ENCODE measurements at regions not wholly inside any gene's neighbourhood (a gene's known extent, or its start where the extent isn't known, plus 50 kb on each side); places are given as distances from the start of the nearest gene placed in this dataset.
A peak's percentile ranks its signal among the peaks of the same experiment; 100 is the strongest.

DNA sequence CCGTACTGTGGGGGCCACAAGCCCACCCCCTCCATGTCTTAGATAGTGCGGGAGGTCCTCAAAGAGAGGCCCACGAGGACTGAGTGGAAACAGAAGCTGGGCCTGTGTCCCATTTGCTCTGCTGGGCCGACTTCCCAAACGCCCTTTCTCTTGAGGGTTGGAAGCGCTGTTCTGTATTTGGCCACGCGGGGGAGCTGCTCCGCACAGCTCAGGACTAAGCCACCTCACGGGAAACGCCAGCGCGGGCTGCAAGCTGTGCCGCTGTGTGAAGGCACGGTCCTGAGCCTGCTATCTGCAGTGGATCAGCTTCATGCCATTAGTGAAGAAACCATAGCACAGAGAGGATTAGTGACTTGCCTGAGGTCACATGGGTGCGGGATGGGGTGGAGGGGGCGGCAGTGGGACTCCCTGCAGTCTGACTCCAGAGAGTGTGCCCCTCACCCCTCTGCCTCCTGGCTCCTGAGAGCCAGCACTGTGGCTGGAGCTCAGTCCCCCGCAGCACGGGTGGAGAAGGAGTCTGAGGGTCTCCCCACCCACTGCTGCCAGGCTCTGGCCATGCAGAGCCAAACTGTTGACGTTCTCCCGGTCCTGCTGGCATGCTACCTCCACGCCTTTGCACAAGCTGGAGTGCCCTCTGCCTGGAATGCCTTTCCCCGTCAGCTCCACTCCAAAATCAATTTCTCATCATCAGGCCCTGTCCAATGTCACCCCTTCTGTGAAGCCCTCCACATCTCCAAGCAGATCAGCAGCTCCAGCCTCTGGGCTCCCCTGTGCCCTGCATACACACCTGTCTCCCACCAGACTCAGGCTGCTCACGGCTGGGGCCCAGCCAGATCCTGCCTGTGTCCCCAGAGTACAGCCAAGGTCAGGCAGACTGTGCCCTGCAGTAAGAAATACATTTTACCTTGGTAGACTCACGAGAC is 51.5 kb upstream of the LRRC32 start:
- H3K36me3 ChIP-seq (ENCODE audit: control insufficient read depth, insufficient read depth, low read length) = no peaks in the 10 kb centered on the region
- H3K9me3 ChIP-seq (ENCODE audit: control insufficient read depth, insufficient read depth, low read length) = no peaks in the 10 kb centered on the region
- H3K27me3 ChIP-seq (ENCODE audit: control insufficient read depth, insufficient read depth, low read length) = no peaks in the 10 kb centered on the region
- 17% methylated on average over 25 of the region's 25 CpGs for WGBS (ENCODE audit: insufficient coverage)
- peak; percentile 36 to 95 (median 73) for DNase-seq (ENCODE audit: low read depth in 4 of 6, low spot score in 6 of 6)
- H3K4me3 ChIP-seq (ENCODE audit: low read depth, low read length) = no peak overlapping the region
- peaks cover 11% of the 10 kb centered on the region for H3K4me1 ChIP-seq (ENCODE audit: control insufficient read depth, insufficient read depth, low read length)
- H3K27ac ChIP-seq (ENCODE audit: low read depth, low read length) = no peak overlapping the region

DNA sequence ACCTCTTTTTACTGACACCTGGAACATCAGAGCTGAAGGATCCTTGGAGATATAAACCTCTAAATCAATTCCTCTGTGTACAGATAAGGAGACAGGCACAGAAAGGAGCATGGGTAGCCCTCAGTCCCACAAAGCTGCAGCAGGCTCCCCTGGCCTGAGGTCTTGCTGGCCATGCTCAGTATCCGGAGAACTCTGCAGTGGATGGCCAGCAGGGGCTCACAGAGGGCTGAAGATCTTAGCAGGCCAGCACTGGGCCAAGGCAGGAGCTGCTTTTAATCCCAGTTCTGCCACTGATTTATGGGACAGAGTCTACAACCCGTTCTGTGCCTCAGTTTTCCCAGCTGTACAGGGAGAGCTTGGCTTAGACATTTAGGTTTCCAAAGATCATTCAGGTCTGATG is 52.6 kb upstream of the LRRC32 start:
- no peaks in the 10 kb centered on the region for H3K27me3 ChIP-seq (ENCODE audit: control insufficient read depth, insufficient read depth, low read length)
- WGBS (ENCODE audit: insufficient coverage) = 69% methylated on average over 2 of the region's 2 CpGs

DNA sequence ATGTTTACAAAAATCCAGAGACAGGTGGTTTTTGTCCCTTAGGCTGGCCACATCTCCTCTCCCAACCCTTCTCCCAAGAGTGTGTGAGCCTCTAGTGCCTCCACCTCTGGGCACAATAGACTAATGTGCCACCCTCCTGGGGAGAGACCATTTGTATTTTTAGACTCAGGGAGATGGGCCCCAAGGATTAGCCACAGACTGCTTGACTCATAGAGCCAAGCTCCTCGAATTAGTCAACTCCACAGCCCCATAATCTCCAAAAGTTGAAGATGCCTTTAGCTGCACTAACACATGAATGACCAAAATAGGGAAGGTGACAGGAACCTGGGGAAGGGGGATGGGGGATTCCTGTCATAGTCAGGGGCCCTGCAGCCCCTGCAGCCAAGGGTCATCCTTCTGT is 53.0 kb upstream of the LRRC32 start:
- WGBS (ENCODE audit: insufficient coverage) = no CpG with 5 or more reads among the region's 1 CpG
- Histone ChIP-seq H3K36me3 (ENCODE audit: control insufficient read depth, insufficient read depth, low read length) (no peaks in the 10 kb centered on the region), H3K4me3 (ENCODE audit: low read depth, low read length) (no peak overlapping the region), H3K27me3 (ENCODE audit: control insufficient read depth, insufficient read depth, low read length) (no peaks in the 10 kb centered on the region), H3K9me3 (ENCODE audit: control insufficient read depth, insufficient read depth, low read length) (no peaks in the 10 kb centered on the region), H3K4me1 (ENCODE audit: control insufficient read depth, insufficient read depth, low read length) (peaks cover 11% of the 10 kb centered on the region), H3K27ac (ENCODE audit: low read depth, low read length) (no peak overlapping the region)
- no peak for DNase-seq (ENCODE audit: low read depth in 4 of 6, low spot score in 6 of 6)

More for the DNA sequence above, 52.6 kb upstream of the LRRC32 start:
- Histone ChIP-seq H3K4me1 (ENCODE audit: control insufficient read depth, insufficient read depth, low read length) (peaks cover 11% of the 10 kb centered on the region), H3K9me3 (ENCODE audit: control insufficient read depth, insufficient read depth, low read length) (no peaks in the 10 kb centered on the region), H3K36me3 (ENCODE audit: control insufficient read depth, insufficient read depth, low read length) (no peaks in the 10 kb centered on the region), H3K4me3 (ENCODE audit: low read depth, low read length) (no peak overlapping the region), H3K27ac (ENCODE audit: low read depth, low read length) (no peak overlapping the region)
- no peak for DNase-seq (ENCODE audit: low read depth in 4 of 6, low spot score in 6 of 6)

DNA sequence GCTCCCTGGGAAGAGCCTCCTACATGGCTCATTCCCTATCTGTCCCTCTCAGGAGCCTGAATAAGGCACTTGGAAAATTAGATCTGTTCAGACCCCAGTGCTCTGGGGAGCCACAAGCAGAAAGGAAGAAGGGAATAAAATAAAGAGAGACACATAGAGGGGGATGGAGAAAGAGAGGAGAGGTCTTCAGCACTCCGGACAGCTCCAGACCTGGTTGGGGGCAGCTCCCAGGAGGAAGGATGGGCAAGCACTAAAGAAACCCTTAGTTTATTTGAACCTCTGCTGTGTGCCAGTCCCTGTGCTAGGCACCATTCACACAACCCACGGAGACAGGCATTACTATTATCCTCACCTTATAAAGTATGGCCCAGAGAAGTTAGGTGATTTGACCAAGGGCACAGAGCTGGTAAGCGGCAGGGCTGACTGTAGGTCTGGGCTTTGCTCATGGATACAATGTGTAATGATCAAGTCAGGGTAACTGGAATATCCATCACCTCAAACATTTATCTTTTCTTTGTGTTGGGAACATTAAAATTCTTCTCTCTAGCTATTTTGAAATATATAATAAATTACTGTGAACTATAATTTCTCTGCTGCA is 53.7 kb upstream of the LRRC32 start:
- Histone ChIP-seq H3K27me3 (ENCODE audit: control insufficient read depth, insufficient read depth, low read length) (no peaks in the 10 kb centered on the region), H3K36me3 (ENCODE audit: control insufficient read depth, insufficient read depth, low read length) (no peaks in the 10 kb centered on the region), H3K4me3 (ENCODE audit: low read depth, low read length) (no peak overlapping the region), H3K4me1 (ENCODE audit: control insufficient read depth, insufficient read depth, low read length) (peaks cover 11% of the 10 kb centered on the region), H3K27ac (ENCODE audit: low read depth, low read length) (no peak overlapping the region), H3K9me3 (ENCODE audit: control insufficient read depth, insufficient read depth, low read length) (no peaks in the 10 kb centered on the region)
- no CpG with 5 or more reads among the region's 3 CpGs for WGBS (ENCODE audit: insufficient coverage)
- DNase-seq (ENCODE audit: low read depth in 4 of 6, low spot score in 6 of 6) = no peak

DNA sequence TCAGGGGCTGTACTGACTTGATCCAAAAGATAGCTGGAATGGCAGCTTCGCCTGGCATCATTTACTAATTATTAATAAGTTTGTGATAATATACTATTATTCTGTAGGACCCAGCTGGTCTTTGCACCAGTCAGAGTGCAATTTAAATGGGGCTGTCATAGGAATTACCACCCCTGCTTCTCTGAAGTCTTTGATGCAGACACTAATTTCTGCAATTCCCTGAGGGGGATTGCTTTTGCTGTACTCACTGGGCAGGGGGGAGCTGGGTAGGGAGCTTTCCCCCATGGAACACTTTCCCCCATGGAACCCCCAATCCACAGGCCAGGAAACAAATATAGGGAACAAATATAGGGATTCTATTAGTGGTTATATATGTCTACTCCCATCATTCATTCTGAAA is 54.9 kb upstream of the TSKU start:
- Histone ChIP-seq H3K27me3 (ENCODE audit: control insufficient read depth, insufficient read depth, low read length) (no peaks in the 10 kb centered on the region), H3K9me3 (ENCODE audit: control insufficient read depth, insufficient read depth, low read length) (no peaks in the 10 kb centered on the region), H3K27ac (ENCODE audit: low read depth, low read length) (no peak overlapping the region), H3K36me3 (ENCODE audit: control insufficient read depth, insufficient read depth, low read length) (no peaks in the 10 kb centered on the region), H3K4me3 (ENCODE audit: low read depth, low read length) (no peak overlapping the region), H3K4me1 (ENCODE audit: control insufficient read depth, insufficient read depth, low read length) (no peaks in the 10 kb centered on the region)
- DNase-seq (ENCODE audit: low read depth in 4 of 6, low spot score in 6 of 6) = no peak
- WGBS (ENCODE audit: insufficient coverage) = no CpG with 5 or more reads among the region's 1 CpG

DNA sequence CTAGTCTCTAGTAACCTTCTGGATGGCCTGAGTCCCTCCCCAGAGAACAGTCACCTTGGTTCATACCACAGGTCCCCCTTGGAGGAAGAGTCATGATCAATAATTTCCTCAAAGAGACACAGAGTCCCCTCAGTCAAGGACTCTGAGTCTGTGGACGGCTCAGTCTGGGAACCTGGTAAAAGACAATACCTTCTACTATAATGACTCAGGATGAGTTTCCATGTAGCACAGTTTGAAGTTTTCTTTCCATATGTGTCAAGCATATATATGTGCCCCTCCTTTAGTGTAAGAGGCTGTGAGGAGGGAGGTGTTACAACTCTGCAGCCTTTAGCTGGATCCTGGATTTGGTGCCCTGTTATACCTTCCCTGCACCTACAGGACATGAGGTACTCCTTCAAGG is 54.4 kb upstream of the TSKU start:
- Histone ChIP-seq H3K27me3 (ENCODE audit: control insufficient read depth, insufficient read depth, low read length) (no peaks in the 10 kb centered on the region), H3K4me1 (ENCODE audit: control insufficient read depth, insufficient read depth, low read length) (no peaks in the 10 kb centered on the region), H3K27ac (ENCODE audit: low read depth, low read length) (no peak overlapping the region), H3K9me3 (ENCODE audit: control insufficient read depth, insufficient read depth, low read length) (no peaks in the 10 kb centered on the region), H3K36me3 (ENCODE audit: control insufficient read depth, insufficient read depth, low read length) (no peaks in the 10 kb centered on the region), H3K4me3 (ENCODE audit: low read depth, low read length) (no peak overlapping the region)
- DNase-seq (ENCODE audit: low read depth in 4 of 6, low spot score in 6 of 6) = no peak
- WGBS (ENCODE audit: insufficient coverage) = no CpG with 5 or more reads among the region's 1 CpG

DNA sequence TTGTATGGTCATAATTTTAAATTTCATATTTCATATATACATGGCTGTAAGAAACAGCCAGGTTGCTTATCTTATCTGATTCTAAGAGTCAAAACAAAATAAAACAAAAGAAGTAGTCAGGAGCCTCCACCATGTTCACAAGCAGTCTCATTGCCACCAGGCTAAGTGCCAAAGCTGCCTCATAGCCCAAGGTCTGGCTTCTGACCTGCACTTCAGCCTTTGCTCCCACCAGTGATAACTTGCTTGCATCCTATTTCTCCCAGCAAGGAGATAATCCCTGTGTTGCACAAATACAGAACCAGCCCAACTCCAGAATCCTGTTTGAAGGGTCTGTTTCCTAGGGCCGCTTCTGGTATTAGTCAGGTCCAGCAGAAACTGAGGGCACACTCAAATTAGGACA is 53.9 kb upstream of the TSKU start:
- H3K27ac ChIP-seq (ENCODE audit: low read depth, low read length) = no peak overlapping the region
- H3K27me3 ChIP-seq (ENCODE audit: control insufficient read depth, insufficient read depth, low read length) = no peaks in the 10 kb centered on the region
- no peak for DNase-seq (ENCODE audit: low read depth in 4 of 6, low spot score in 6 of 6)
- H3K4me1 ChIP-seq (ENCODE audit: control insufficient read depth, insufficient read depth, low read length) = peaks cover 3% of the 10 kb centered on the region
- no peaks in the 10 kb centered on the region for H3K9me3 ChIP-seq (ENCODE audit: control insufficient read depth, insufficient read depth, low read length)
- no peaks in the 10 kb centered on the region for H3K36me3 ChIP-seq (ENCODE audit: control insufficient read depth, insufficient read depth, low read length)
- 88% methylated on average over 1 of the region's 1 CpG for WGBS (ENCODE audit: insufficient coverage)
- H3K4me3 ChIP-seq (ENCODE audit: low read depth, low read length) = no peak overlapping the region

DNA sequence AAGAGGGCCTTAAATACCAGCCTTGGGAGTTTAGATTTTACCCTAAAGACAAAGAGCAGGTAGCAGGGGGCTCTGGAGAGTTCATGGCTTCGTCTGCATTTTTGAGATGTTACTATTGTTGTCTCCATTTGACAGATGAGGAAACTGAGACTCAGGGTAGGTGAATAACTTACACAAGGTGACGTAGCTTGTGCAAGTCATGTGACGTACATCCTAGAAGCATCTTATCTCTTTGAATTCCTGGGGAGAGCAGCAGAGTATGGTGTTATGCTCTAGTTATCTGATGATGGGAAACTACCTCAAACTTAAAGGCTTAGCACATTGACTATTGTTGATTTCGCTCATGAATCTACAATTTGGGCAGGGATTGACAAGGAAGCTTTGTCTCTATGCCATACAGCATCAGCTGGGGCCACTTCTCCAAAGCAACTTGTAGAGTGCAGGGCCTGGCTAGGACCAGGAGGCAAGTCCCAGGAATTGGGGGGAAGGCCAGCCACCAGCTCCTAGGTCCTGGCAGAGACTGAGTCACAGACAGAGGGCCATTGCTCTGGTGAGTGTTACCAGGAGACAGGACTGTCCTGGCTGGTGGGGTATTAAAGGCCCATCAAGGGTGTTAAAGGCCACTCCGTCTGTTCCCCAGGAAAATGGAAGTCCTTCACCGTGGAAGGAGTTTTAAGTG is 52.1 kb upstream of the TSKU start:
- no peaks in the 10 kb centered on the region for H3K27me3 ChIP-seq (ENCODE audit: control insufficient read depth, insufficient read depth, low read length)
- no peak for DNase-seq (ENCODE audit: low read depth in 4 of 6, low spot score in 6 of 6)
- no peak overlapping the region for H3K27ac ChIP-seq (ENCODE audit: low read depth, low read length)
- H3K9me3 ChIP-seq (ENCODE audit: control insufficient read depth, insufficient read depth, low read length) = no peaks in the 10 kb centered on the region
- WGBS (ENCODE audit: insufficient coverage) = 80% methylated on average over 6 of the region's 6 CpGs
- H3K36me3 ChIP-seq (ENCODE audit: control insufficient read depth, insufficient read depth, low read length) = no peaks in the 10 kb centered on the region
- no peak overlapping the region for H3K4me3 ChIP-seq (ENCODE audit: low read depth, low read length)
- H3K4me1 ChIP-seq (ENCODE audit: control insufficient read depth, insufficient read depth, low read length) = peaks cover 20% of the 10 kb centered on the region

DNA sequence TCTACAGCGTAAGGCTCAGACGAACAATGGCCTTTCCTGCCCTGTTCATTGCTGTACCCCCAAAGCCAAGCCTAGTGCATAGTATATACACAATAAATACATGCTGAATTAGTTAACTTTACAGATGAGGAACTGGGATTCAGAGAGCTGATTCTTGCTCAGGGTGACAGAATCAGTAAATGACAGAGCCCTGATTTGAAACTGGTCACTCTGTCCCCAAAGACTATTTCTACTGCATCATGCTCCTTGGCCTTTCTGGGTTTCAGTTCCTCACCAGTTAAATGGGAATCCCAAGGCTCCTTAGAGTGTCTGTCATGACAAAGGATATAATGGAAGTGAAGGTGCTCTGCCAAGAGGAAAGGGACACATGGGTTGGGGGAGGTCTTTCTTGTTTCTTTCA is 50.5 kb upstream of the TSKU start:
- no peaks in the 10 kb centered on the region for H3K9me3 ChIP-seq (ENCODE audit: control insufficient read depth, insufficient read depth, low read length)
- no peak for DNase-seq (ENCODE audit: low read depth in 4 of 6, low spot score in 6 of 6)
- no peaks in the 10 kb centered on the region for H3K36me3 ChIP-seq (ENCODE audit: control insufficient read depth, insufficient read depth, low read length)
- no peaks in the 10 kb centered on the region for H3K27me3 ChIP-seq (ENCODE audit: control insufficient read depth, insufficient read depth, low read length)
- H3K27ac ChIP-seq (ENCODE audit: low read depth, low read length) = no peak overlapping the region
- WGBS (ENCODE audit: insufficient coverage) = no CpG with 5 or more reads among the region's 2 CpGs
- H3K4me1 ChIP-seq (ENCODE audit: control insufficient read depth, insufficient read depth, low read length) = peaks cover 21% of the 10 kb centered on the region
- H3K4me3 ChIP-seq (ENCODE audit: low read depth, low read length) = no peak overlapping the region

All from spinal cord (tissue), 9 donors.